ENCODE measurements at regions not wholly inside any gene's neighbourhood (a gene's known extent, or its start where the extent isn't known, plus 50 kb on each side); places are given as distances from the start of the nearest gene placed in this dataset.

GRCh38 chr10:80921032-80921431 is 383.3 kb downstream of the SH2D4B start:
- H3K36me3 ChIP-seq, result no peaks in the 10 kb centered on the region
- 86 to 88% methylated on average over 2 of the region's 2 CpGs for WGBS, 2 donors

DNA sequence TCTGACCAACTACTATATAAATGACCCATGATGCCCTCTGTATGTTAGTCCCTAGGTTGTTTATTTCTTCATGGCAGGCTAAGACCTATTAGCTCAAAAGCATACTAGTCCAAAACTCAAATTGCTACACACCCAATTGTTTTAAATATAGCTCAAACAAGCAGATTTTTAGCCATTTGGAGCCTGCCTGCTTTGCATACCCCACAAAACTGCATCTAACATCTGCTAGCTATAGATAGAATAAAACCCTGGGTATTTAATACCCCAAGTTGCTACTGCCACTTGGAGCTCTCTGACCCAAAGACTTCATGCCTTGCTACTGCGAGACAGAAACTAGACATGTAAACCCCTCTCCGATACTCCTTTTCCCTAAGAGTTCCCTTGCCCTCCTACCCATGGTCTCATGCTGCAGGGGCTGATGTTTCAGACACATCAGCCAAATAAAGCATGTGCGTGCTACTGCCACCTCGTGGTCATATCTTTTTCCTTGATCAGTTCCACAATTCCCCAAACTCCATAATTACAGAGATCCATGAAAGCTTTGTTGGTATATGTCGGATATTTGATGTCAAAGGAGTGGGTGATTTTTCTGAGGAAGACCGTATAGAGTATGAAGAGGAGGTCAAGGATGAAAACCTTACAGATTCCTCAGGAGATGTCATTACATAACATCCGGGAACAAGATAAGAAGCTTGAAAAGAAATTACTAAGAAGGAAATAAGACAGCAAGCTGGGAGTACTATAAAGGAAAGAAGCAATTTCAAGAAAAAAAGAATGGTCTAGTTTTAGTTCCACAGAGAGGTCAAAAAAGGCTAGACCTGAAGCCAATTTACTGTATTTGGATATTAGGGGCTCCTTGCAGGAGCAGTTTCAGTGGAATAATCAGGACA is 386.6 kb downstream of the SH2D4B start:
- Histone ChIP-seq H3K4me3 (no peak overlapping the region), H3K27ac (no peak overlapping the region), H3K27me3 (no peaks in the 10 kb centered on the region), H3K9me3 (peaks cover 0 to 7% (median 0%) of the 10 kb centered on the region in 4 donors), H3K4me1 (no peaks in the 10 kb centered on the region), H3K36me3 (no peaks in the 10 kb centered on the region)
- peak in 1 of 2 donors; percentile 71 for DNase-seq (ENCODE audit: low spot score in 2 of 2)
- 28 to 30% methylated on average over 7 of the region's 7 CpGs for WGBS, 2 donors
- TF ChIP-seq, protein P1, sequence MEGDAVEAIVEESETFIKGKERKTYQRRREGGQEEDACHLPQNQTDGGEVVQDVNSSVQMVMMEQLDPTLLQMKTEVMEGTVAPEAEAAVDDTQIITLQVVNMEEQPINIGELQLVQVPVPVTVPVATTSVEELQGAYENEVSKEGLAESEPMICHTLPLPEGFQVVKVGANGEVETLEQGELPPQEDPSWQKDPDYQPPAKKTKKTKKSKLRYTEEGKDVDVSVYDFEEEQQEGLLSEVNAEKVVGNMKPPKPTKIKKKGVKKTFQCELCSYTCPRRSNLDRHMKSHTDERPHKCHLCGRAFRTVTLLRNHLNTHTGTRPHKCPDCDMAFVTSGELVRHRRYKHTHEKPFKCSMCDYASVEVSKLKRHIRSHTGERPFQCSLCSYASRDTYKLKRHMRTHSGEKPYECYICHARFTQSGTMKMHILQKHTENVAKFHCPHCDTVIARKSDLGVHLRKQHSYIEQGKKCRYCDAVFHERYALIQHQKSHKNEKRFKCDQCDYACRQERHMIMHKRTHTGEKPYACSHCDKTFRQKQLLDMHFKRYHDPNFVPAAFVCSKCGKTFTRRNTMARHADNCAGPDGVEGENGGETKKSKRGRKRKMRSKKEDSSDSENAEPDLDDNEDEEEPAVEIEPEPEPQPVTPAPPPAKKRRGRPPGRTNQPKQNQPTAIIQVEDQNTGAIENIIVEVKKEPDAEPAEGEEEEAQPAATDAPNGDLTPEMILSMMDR (IDR thresholded peaks at IDR 0.05), result peak; percentile 42 to 62 (median 48)
- TF ChIP-seq EP300 (IDR thresholded peaks at IDR 0.05), result no peak
- TF ChIP-seq POLR2A (IDR thresholded peaks at IDR 0.05), result no peak

More at GRCh38 chr10:80921032-80921431, 383.3 kb downstream of the SH2D4B start:
- H3K4me1 ChIP-seq, result no peaks in the 10 kb centered on the region
- TF ChIP-seq EP300 (IDR thresholded peaks at IDR 0.05) (no peak), POLR2A (IDR thresholded peaks at IDR 0.05) (no peak)
- TF ChIP-seq, protein P1 (IDR thresholded peaks at IDR 0.05), result no peak
- no peaks in the 10 kb centered on the region for H3K27me3 ChIP-seq
- no peak overlapping the region for H3K4me3 ChIP-seq
- H3K9me3 ChIP-seq, result no peaks in the 10 kb centered on the region
- DNase-seq (ENCODE audit: low spot score in 2 of 2), result no peak
- H3K27ac ChIP-seq, result no peak overlapping the region

- Histone ChIP-seq H3K27me3 (no peaks in the 10 kb centered on the region), H3K27ac (no peak overlapping the region), H3K4me3 (no peak overlapping the region), H3K9me3 (peaks cover 0 to 7% (median 0%) of the 10 kb centered on the region in 4 donors), H3K36me3 (no peaks in the 10 kb centered on the region), H3K4me1 (no peaks in the 10 kb centered on the region)
- no peak for DNase-seq (ENCODE audit: low spot score in 2 of 2)
- WGBS, 2 donors, result 51 to 55% methylated on average over 5 of the region's 5 CpGs
- TF ChIP-seq POLR2A (IDR thresholded peaks at IDR 0.05) (no peak), EP300 (IDR thresholded peaks at IDR 0.05) (no peak)
- TF ChIP-seq, protein P1 (IDR thresholded peaks at IDR 0.05), result no peak
Measured at GRCh38 chr10:80927419-80928078, 389.8 kb downstream of the SH2D4B start.

DNA sequence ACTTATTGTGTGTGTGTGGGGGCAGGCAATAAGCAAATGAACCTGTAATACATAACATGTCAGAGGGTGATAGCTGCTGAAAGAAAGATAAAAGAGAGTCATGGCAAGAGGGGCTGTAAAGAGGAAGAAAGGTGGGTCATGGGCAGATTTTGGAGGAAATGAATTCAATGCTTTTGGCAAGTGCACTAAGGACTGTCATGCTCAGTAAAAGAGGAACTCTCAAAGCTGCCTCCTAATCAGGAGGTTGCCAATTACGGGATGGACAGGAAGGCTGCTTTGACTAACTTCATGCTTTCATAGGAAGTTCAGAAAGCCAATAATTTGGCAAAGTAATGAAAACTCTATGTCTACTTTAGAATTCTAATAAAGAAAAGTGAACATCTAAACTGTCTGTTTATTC is 401.2 kb downstream of the SH2D4B start:
- Histone ChIP-seq H3K27me3 (no peaks in the 10 kb centered on the region), H3K9me3 (no peaks in the 10 kb centered on the region), H3K4me1 (peaks cover 0 to 11% (median 0%) of the 10 kb centered on the region in 4 donors), H3K36me3 (no peaks in the 10 kb centered on the region), H3K4me3 (no peak overlapping the region), H3K27ac (no peak overlapping the region)
- 60 to 68% methylated on average over 1 of the region's 1 CpG for WGBS, 2 donors
- no peak for TF ChIP-seq EP300 (IDR thresholded peaks at IDR 0.05)
- no peak for TF ChIP-seq POLR2A (IDR thresholded peaks at IDR 0.05)
- TF ChIP-seq, protein P1 (IDR thresholded peaks at IDR 0.05), result no peak
- no peak for DNase-seq (ENCODE audit: low spot score in 2 of 2)

All from tibial nerve (tissue), 4 donors.